ENCODE measurements at regions not wholly inside any gene's neighbourhood (a gene's known extent, or its start where the extent isn't known, plus 50 kb on each side); places are given as distances from the start of the nearest gene placed in this dataset.

DNA sequence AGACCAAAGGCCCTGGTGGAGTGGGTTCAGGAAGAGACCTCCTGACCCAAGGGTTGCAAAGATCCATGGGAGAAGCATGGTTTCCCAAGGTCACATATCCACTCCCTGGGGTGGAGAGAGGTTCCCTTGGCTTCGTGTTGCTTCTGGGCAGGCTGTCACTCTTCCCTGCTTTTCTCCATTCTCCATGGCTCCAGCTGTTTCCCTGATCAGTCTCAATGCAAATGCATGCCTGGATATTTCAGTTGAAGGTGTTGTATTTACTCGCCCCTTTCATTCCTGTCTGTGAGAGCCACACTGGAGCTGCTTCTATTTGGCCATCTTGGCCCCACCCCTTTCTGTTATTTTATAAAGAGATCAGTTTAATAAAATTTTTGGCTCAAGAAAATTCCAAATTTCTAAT lies 95.0 kb upstream of the PLSCR4 start:
- Histone ChIP-seq H3K27me3 (no peaks in the 10 kb centered on the region), H3K4me3 (no peak overlapping the region), H3K36me3 (replicated peaks in 1 of 2) (no peaks in the 10 kb centered on the region), H3K9me3 (replicated peaks in 1 of 3) (no peaks in the 10 kb centered on the region), H3K4me1 (replicated peaks in 1 of 2) (no peaks in the 10 kb centered on the region), H3K27ac (no peak overlapping the region)
- WGBS, 4 donors = 67 to 79% (median 72%) methylated on average over 2 of the region's 2 CpGs
- intact Hi-C loops (cut with DNase I) = no loop called here
- TF ChIP-seq POLR2A (IDR thresholded peaks at IDR 0.05) = no peak
- TF ChIP-seq CTCF (IDR thresholded peaks at IDR 0.05) = no peak
- DNase-seq = no peak

DNA sequence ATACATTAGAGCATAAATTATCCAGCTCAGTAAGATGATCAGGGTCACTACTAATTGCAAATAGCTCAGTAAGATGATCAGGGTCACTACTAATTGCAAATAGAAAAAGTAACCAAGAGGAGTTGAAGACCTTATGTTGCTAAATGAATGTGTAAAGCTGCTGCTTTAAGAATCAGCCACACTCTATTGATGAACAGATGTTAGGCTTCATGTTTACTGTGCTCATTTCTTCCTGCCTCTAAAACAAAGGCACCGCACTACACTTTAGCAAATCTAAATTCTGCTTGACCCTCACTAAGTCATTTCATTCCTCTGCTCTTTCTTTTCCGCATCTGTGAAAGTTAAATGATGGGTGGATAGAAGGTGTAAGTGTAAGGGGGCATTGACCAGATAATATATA lies 92.6 kb upstream of the PLSCR4 start:
- TF ChIP-seq CTCF (IDR thresholded peaks at IDR 0.05) (no peak), POLR2A (IDR thresholded peaks at IDR 0.05) (no peak)
- intact Hi-C loops (cut with DNase I) = no loop called here
- H3K27ac ChIP-seq = no peak overlapping the region
- H3K27me3 ChIP-seq = no peaks in the 10 kb centered on the region
- no peaks in the 10 kb centered on the region for H3K4me1 ChIP-seq (replicated peaks in 1 of 2)
- no peaks in the 10 kb centered on the region for H3K36me3 ChIP-seq (replicated peaks in 1 of 2)
- 34 to 81% (median 36%) methylated on average over 2 of the region's 2 CpGs for WGBS, 4 donors
- no peaks in the 10 kb centered on the region for H3K9me3 ChIP-seq (replicated peaks in 1 of 3)
- DNase-seq = no peak
- H3K4me3 ChIP-seq = no peak overlapping the region

GRCh38 chr3:146342989-146343388 lies 92.1 kb upstream of the PLSCR4 start:
- Histone ChIP-seq H3K27ac (no peak overlapping the region), H3K4me3 (no peak overlapping the region), H3K4me1 (replicated peaks in 1 of 2) (no peaks in the 10 kb centered on the region), H3K9me3 (replicated peaks in 1 of 3) (no peaks in the 10 kb centered on the region), H3K36me3 (replicated peaks in 1 of 2) (no peaks in the 10 kb centered on the region), H3K27me3 (no peaks in the 10 kb centered on the region)
- DNase-seq = no peak
- no peak for TF ChIP-seq POLR2A (IDR thresholded peaks at IDR 0.05)
- intact Hi-C loops (cut with DNase I) = no loop called here

GRCh38 chr3:146339349-146339748 lies 88.4 kb upstream of the PLSCR4 start:
- Histone ChIP-seq H3K27me3 (no peaks in the 10 kb centered on the region), H3K36me3 (replicated peaks in 1 of 2) (no peaks in the 10 kb centered on the region), H3K4me3 (no peak overlapping the region), H3K4me1 (replicated peaks in 1 of 2) (no peaks in the 10 kb centered on the region), H3K9me3 (replicated peaks in 1 of 3) (no peaks in the 10 kb centered on the region), H3K27ac (no peak overlapping the region)
- intact Hi-C loops (cut with DNase I) = no loop called here
- TF ChIP-seq CTCF (IDR thresholded peaks at IDR 0.05) = no peak
- TF ChIP-seq POLR2A (IDR thresholded peaks at IDR 0.05) = no peak
- DNase-seq = peak in 4 of 7 donors; percentile 26 to 72 (median 38)
- 62 to 69% (median 66%) methylated on average over 7 of the region's 7 CpGs for WGBS, 4 donors

DNA sequence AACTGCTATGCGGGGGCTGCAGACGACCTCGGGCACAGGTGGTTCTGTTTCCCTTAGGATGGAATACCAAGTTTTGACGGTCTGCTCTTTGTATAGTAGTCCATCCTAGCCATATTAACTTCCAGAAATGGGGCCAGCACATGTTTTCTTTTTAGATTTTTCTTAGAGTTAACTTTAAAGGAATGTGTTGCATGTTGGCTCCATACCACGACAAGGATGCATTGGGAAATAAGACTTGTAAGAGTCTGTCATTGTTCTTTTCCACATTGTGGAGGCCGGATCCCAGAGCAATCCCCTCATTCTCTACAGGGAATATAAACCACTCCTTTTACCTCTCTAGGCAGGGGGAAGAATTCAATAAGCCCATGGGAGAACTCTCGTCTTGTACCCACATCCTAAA lies 87.1 kb upstream of the PLSCR4 start:
- TF ChIP-seq POLR2A (IDR thresholded peaks at IDR 0.05) (no peak), CTCF (IDR thresholded peaks at IDR 0.05) (no peak)
- intact Hi-C loops (cut with DNase I) = no loop called here

More for the DNA sequence above, 87.1 kb upstream of the PLSCR4 start:
- H3K4me1 ChIP-seq (replicated peaks in 1 of 2) = no peaks in the 10 kb centered on the region
- no peak overlapping the region for H3K27ac ChIP-seq
- 85 to 89% (median 86%) methylated on average over 7 of the region's 7 CpGs for WGBS, 4 donors
- no peaks in the 10 kb centered on the region for H3K27me3 ChIP-seq
- no peaks in the 10 kb centered on the region for H3K9me3 ChIP-seq (replicated peaks in 1 of 3)
- no peak overlapping the region for H3K4me3 ChIP-seq
- H3K36me3 ChIP-seq (replicated peaks in 1 of 2) = no peaks in the 10 kb centered on the region
- DNase-seq = no peak

Measured in adrenal gland (tissue), 9 donors.